Astrocyte (in vitro differentiated cells and primary cell): ENCODE measurements at regions not wholly inside any gene's neighbourhood (a gene's known extent, or its start where the extent isn't known, plus 50 kb on each side); places are given as distances from the start of the nearest gene placed in this dataset.

Experiments
- EZH2 ChIP-seq: IDR thresholded peaks from 2 replicates; pipeline ENCODE4 v1.6.1; 2012; ENCODE audit warnings: mild to moderate bottlenecking, low read length, inconsistent platforms; ENCODE audit not compliant: insufficient read depth
- TF ChIP-seq, protein P1 (sequence below): IDR thresholded peaks from 2 replicates; pipeline ENCODE4 v1.5.1; 2011; ENCODE audit warnings: low read depth, mild to moderate bottlenecking, inconsistent platforms, low read length, moderate library complexity; ENCODE audit not compliant: insufficient read depth

- TF ChIP-seq EZH2, result no peak
- TF ChIP-seq, protein P1, sequence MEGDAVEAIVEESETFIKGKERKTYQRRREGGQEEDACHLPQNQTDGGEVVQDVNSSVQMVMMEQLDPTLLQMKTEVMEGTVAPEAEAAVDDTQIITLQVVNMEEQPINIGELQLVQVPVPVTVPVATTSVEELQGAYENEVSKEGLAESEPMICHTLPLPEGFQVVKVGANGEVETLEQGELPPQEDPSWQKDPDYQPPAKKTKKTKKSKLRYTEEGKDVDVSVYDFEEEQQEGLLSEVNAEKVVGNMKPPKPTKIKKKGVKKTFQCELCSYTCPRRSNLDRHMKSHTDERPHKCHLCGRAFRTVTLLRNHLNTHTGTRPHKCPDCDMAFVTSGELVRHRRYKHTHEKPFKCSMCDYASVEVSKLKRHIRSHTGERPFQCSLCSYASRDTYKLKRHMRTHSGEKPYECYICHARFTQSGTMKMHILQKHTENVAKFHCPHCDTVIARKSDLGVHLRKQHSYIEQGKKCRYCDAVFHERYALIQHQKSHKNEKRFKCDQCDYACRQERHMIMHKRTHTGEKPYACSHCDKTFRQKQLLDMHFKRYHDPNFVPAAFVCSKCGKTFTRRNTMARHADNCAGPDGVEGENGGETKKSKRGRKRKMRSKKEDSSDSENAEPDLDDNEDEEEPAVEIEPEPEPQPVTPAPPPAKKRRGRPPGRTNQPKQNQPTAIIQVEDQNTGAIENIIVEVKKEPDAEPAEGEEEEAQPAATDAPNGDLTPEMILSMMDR, result no peak
Observed at GRCh38 chr4:186790630-186791029, 67.0 kb upstream of the FAT1 start.
